Epithelial cell of prostate (primary cell): ENCODE measurements at regions not wholly inside any gene's neighbourhood (a gene's known extent, or its start where the extent isn't known, plus 50 kb on each side); places are given as distances from the start of the nearest gene placed in this dataset.
"Not testable (repeated sequence)": the region's sequence is repeated elsewhere in the genome, so short reads cannot be mapped to it uniquely, and the experiment has no call there.

Source experiments
- DNase-seq: peaks from one replicate; pipeline ENCODE4 v3.0.0-alpha.2; 2011; ENCODE audit warnings: low read depth, low spot score
- H3K27ac ChIP-seq: fragments of 450-650 bp; 2 replicates; pipeline ENCODE4 v1.5.1; 2017; ENCODE audit warnings: mild to moderate bottlenecking

- H3K27ac ChIP-seq: no peak overlapping the region
- no peak for DNase-seq
Measured at GRCh38 chr5:15124461-15124860, 252.9 kb upstream of the ANKH start.

- H3K27ac ChIP-seq: no peak overlapping the region
- no peak for DNase-seq
Measured at GRCh38 chr5:15117688-15118087, 246.1 kb upstream of the ANKH start.

- no peak for DNase-seq
Measured at GRCh38 chr5:15116996-15117395, 245.4 kb upstream of the ANKH start.

GRCh38 chr5:15106530-15107283, 235.1 kb upstream of the ANKH start:
- no peak for DNase-seq
- H3K27ac ChIP-seq: no peak overlapping the region

More at GRCh38 chr5:15116996-15117395, 245.4 kb upstream of the ANKH start:
- no peak overlapping the region for H3K27ac ChIP-seq

GRCh38 chr5:15105799-15106393, 234.3 kb upstream of the ANKH start:
- no peak for DNase-seq
- H3K27ac ChIP-seq: no peak overlapping the region

GRCh38 chr5:15103864-15104263, 232.3 kb upstream of the ANKH start:
- DNase-seq: no peak
- no peak overlapping the region for H3K27ac ChIP-seq

- DNase-seq: no peak
Measured at GRCh38 chr5:15103130-15103529, 231.6 kb upstream of the ANKH start.

GRCh38 chr5:15097552-15097951, 226.0 kb upstream of the ANKH start:
- no peak for DNase-seq
- no peak overlapping the region for H3K27ac ChIP-seq

More at GRCh38 chr5:15103130-15103529, 231.6 kb upstream of the ANKH start:
- no peak overlapping the region for H3K27ac ChIP-seq

GRCh38 chr5:15096686-15097085, 225.1 kb upstream of the ANKH start:
- not testable (repeated sequence) for DNase-seq, H3K27ac ChIP-seq

GRCh38 chr5:15092801-15093200, 221.2 kb upstream of the ANKH start:
- DNase-seq: no peak
- no peak overlapping the region for H3K27ac ChIP-seq

- no peak overlapping the region for H3K27ac ChIP-seq
- DNase-seq: no peak
Measured at GRCh38 chr5:15085671-15086070, 214.1 kb upstream of the ANKH start.

GRCh38 chr5:15082096-15082495, 210.5 kb upstream of the ANKH start:
- H3K27ac ChIP-seq: no peak overlapping the region
- no peak for DNase-seq

- H3K27ac ChIP-seq: no peak overlapping the region
- DNase-seq: no peak
Measured at GRCh38 chr5:15080219-15080618, 208.6 kb upstream of the ANKH start.

GRCh38 chr5:15079566-15079965, 208.0 kb upstream of the ANKH start:
- DNase-seq: no peak
- no peak overlapping the region for H3K27ac ChIP-seq

GRCh38 chr5:15074651-15075050, 203.1 kb upstream of the ANKH start:
- H3K27ac ChIP-seq: no peak overlapping the region
- DNase-seq: no peak

- DNase-seq: no peak
- no peak overlapping the region for H3K27ac ChIP-seq
Measured at GRCh38 chr5:15073453-15073852, 201.9 kb upstream of the ANKH start.

GRCh38 chr5:15070907-15071306, 199.3 kb upstream of the ANKH start:
- no peak overlapping the region for H3K27ac ChIP-seq
- DNase-seq: no peak

GRCh38 chr5:15069407-15069905, 197.9 kb upstream of the ANKH start:
- no peak overlapping the region for H3K27ac ChIP-seq
- no peak for DNase-seq

- DNase-seq: no peak
- no peak overlapping the region for H3K27ac ChIP-seq
Measured at GRCh38 chr5:15065091-15065490, 193.5 kb upstream of the ANKH start.

GRCh38 chr5:15064396-15064795, 192.8 kb upstream of the ANKH start:
- H3K27ac ChIP-seq: no peak overlapping the region
- DNase-seq: no peak

- DNase-seq: no peak
- H3K27ac ChIP-seq: no peak overlapping the region
Measured at GRCh38 chr5:15056988-15057592, 185.5 kb upstream of the ANKH start.
